ENCODE measurements at regions not wholly inside any gene's neighbourhood (a gene's known extent, or its start where the extent isn't known, plus 50 kb on each side); places are given as distances from the start of the nearest gene placed in this dataset.

DNA sequence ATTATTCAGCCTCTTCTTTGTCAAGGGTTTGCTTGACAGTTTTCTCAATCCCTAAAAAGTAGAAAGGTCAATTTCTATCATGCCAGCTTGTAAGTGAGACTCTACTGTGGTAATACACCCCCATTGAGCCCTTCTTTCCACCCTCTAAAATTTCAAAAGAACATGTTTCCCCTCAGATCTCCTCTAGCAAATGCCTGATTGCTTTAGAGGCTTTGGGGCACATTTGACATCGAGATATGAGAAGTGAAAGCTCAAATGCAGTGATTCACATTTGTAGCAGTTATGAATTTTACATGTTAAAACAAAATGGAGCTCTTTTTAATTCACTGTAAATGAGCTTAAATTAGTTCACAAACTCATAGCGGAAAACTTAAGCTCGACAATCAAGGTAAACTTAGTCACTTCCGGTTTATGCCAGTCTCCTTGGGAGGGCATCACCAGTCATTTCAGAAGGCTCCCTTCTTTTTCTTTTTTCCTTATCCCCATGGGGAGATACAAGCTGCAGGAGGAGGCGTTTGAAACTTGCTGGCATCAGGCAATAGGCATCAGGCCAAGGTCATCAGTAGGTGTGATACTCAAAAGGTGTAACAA is 55.3 kb upstream of the ADO start:
- no peak overlapping the region for H3K27ac ChIP-seq
- TF ChIP-seq, protein P1, sequence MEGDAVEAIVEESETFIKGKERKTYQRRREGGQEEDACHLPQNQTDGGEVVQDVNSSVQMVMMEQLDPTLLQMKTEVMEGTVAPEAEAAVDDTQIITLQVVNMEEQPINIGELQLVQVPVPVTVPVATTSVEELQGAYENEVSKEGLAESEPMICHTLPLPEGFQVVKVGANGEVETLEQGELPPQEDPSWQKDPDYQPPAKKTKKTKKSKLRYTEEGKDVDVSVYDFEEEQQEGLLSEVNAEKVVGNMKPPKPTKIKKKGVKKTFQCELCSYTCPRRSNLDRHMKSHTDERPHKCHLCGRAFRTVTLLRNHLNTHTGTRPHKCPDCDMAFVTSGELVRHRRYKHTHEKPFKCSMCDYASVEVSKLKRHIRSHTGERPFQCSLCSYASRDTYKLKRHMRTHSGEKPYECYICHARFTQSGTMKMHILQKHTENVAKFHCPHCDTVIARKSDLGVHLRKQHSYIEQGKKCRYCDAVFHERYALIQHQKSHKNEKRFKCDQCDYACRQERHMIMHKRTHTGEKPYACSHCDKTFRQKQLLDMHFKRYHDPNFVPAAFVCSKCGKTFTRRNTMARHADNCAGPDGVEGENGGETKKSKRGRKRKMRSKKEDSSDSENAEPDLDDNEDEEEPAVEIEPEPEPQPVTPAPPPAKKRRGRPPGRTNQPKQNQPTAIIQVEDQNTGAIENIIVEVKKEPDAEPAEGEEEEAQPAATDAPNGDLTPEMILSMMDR (conservative IDR thresholded peaks at IDR 0.05; ENCODE audit: low read depth): no peak
- CTCF ChIA-PET: no interaction called here
- DNase-seq (ENCODE audit: low spot score): no peak
- POLR2A ChIA-PET (ENCODE audit: low non-redundant PET): no interaction called here

Measured in RWPE1 (cell line).